Mesothelial cell of epicardium (in vitro differentiated cells): ENCODE measurements at regions not wholly inside any gene's neighbourhood (a gene's known extent, or its start where the extent isn't known, plus 50 kb on each side); places are given as distances from the start of the nearest gene placed in this dataset.

ENCODE experiments used
- DNase-seq, 2 experiments: peaks; one replicate each; pipeline ENCODE4 v3.0.0; 2021; ENCODE audit warnings: low spot score in 2 of 2; ENCODE audit not compliant: unreplicated experiment in 2 of 2
- H3K27ac Mint-ChIP-seq: 2 replicates; pipeline ENCODE4 v1.8.0; 2021; ENCODE audit warnings: mixed read lengths
- H3K27me3 Mint-ChIP-seq: 2 replicates; pipeline ENCODE4 v1.8.0; 2021; ENCODE audit warnings: low read depth, mixed read lengths
- H3K36me3 Mint-ChIP-seq: 2 replicates; pipeline ENCODE4 v1.8.0; 2021; ENCODE audit warnings: mixed read lengths
- H3K4me1 Mint-ChIP-seq: 2 replicates; pipeline ENCODE4 v1.8.0; 2021; ENCODE audit warnings: mixed read lengths
- H3K4me3 Mint-ChIP-seq: 2 replicates; pipeline ENCODE4 v1.8.0; 2021; ENCODE audit warnings: mild to moderate bottlenecking, moderate library complexity, mixed read lengths
- H3K9me3 Mint-ChIP-seq: 2 replicates; pipeline ENCODE4 v1.8.0; 2021; ENCODE audit warnings: mixed read lengths
- TF ChIP-seq, protein P1 (sequence below): fragments of 200-600 bp; sonication (generic); IDR thresholded peaks from one replicate; pipeline ENCODE4 v1.5.0; 2021; ENCODE audit warnings: antibody characterized with exemption; ENCODE audit not compliant: unreplicated experiment

DNA sequence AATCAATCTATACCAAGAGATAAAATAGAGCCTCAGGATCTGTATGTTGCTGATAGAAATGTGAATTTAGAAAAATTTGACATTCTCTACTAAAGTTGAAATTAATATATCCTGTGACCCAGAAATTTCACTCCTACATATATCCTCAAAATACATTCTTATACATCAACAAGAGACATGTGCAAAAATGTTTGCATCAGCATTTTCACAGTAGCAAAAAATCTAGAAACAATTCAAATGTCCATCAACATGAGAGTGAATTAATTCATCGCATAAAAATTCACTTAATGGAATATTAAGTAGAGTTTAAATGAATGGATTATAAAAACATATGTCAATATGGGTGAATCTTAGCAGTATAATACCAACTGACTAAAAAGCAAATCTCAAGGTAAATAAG, 80.8 kb downstream of the GPR65 start:
- Mint-ChIP-seq H3K9me3 (no peaks in the 10 kb centered on the region), H3K27me3 (peaks cover 28% of the 10 kb centered on the region), H3K27ac (no peak overlapping the region), H3K4me1 (no peaks in the 10 kb centered on the region), H3K36me3 (no peaks in the 10 kb centered on the region), H3K4me3 (no peak overlapping the region)
- TF ChIP-seq, protein P1, sequence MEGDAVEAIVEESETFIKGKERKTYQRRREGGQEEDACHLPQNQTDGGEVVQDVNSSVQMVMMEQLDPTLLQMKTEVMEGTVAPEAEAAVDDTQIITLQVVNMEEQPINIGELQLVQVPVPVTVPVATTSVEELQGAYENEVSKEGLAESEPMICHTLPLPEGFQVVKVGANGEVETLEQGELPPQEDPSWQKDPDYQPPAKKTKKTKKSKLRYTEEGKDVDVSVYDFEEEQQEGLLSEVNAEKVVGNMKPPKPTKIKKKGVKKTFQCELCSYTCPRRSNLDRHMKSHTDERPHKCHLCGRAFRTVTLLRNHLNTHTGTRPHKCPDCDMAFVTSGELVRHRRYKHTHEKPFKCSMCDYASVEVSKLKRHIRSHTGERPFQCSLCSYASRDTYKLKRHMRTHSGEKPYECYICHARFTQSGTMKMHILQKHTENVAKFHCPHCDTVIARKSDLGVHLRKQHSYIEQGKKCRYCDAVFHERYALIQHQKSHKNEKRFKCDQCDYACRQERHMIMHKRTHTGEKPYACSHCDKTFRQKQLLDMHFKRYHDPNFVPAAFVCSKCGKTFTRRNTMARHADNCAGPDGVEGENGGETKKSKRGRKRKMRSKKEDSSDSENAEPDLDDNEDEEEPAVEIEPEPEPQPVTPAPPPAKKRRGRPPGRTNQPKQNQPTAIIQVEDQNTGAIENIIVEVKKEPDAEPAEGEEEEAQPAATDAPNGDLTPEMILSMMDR, result no peak
- no peak for DNase-seq

DNA sequence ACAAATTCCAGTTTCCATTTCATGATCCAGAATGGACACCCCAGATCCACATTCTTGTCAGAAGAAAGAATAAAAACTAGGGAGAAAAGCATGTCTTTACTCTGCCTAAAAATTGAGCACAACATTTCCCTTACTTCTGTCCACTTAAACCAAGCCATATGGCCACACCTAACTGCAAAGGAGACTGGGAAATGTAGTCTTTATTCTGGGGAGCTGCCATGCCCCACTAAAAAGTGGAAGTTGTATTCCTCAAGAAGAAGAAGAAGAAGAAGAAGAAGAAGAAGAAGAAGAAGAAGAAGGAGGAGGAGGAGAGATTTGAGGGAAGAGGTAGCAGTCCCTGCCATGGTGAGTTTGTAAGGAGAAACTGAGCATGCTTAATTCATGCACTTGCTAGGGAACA, 84.5 kb downstream of the GPR65 start:
- Mint-ChIP-seq H3K9me3 (no peaks in the 10 kb centered on the region), H3K36me3 (no peaks in the 10 kb centered on the region), H3K4me1 (no peaks in the 10 kb centered on the region), H3K27me3 (peaks cover 26% of the 10 kb centered on the region), H3K4me3 (no peak overlapping the region), H3K27ac (no peak overlapping the region)
- TF ChIP-seq, protein P1, result no peak
- no peak for DNase-seq

DNA sequence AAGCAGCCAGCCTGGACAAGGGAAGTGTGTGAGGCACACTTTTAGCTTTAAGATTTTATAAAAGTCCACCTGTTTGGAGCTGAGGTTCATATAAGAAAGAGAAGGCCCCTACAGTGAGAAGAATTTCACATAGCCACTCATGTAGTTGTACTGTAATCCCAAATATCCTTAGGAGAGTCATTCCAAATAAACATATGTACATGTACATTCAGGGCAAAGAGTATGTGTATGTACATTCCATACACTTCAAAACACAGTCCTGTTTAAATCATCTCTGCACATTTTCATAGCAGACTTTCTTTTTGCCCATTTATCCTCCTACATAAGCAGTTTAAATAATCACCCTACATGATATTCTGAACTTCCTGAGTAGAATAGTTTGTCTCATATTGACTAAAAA, 87.6 kb downstream of the GPR65 start:
- TF ChIP-seq, protein P1, result no peak
- Mint-ChIP-seq H3K27me3 (peaks cover 13% of the 10 kb centered on the region), H3K27ac (no peak overlapping the region), H3K36me3 (no peaks in the 10 kb centered on the region), H3K4me3 (no peak overlapping the region), H3K9me3 (no peaks in the 10 kb centered on the region), H3K4me1 (no peaks in the 10 kb centered on the region)
- no peak for DNase-seq

DNA sequence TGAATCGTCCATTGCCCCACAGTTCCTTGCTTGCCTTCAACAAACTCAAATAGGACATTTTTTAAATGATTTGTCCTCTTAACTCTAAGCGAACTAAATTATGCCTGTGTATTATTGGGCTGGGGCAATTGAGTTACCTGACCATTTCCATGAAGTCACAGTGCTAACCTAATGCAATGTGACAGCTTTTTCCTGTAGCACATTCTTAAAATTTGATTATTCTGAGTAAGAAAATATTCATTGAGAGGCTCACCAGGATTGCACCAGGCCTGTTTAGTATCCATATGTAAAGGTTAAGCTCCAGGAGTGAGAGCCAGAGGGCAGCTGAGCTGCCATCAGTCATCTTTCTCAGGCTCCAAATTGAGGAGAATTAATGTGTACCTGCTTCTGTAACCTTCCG, 90.9 kb downstream of the GPR65 start:
- no peaks in the 10 kb centered on the region for H3K36me3 Mint-ChIP-seq
- TF ChIP-seq, protein P1, result no peak
- no peak overlapping the region for H3K4me3 Mint-ChIP-seq
- H3K9me3 Mint-ChIP-seq, result no peaks in the 10 kb centered on the region
- no peaks in the 10 kb centered on the region for H3K4me1 Mint-ChIP-seq
- peaks cover 3% of the 10 kb centered on the region for H3K27me3 Mint-ChIP-seq
- DNase-seq, result no peak
- H3K27ac Mint-ChIP-seq, result no peak overlapping the region

DNA sequence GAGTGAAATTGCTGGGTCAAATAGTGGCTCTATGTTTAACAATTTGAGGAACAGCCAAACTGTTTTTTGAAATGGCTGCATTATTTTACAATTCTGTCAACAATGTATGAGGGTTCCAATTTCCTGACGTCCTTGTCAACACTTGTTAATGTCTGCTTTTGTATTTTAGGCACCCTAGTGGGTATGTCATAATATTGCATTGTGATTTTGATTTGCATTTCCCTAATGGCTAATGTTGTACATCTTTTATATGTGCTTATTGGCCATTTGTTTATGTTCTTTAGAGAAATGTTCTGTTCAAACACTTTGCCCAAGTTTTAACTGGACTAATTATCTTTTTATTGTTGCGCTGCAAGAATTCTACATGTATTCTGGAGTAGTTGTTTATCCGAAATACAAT, 93.2 kb downstream of the GPR65 start:
- TF ChIP-seq, protein P1, result no peak
- Mint-ChIP-seq H3K36me3 (no peaks in the 10 kb centered on the region), H3K27ac (no peak overlapping the region), H3K27me3 (no peaks in the 10 kb centered on the region), H3K9me3 (peaks cover 5% of the 10 kb centered on the region), H3K4me1 (no peaks in the 10 kb centered on the region), H3K4me3 (no peak overlapping the region)
- DNase-seq, result no peak

DNA sequence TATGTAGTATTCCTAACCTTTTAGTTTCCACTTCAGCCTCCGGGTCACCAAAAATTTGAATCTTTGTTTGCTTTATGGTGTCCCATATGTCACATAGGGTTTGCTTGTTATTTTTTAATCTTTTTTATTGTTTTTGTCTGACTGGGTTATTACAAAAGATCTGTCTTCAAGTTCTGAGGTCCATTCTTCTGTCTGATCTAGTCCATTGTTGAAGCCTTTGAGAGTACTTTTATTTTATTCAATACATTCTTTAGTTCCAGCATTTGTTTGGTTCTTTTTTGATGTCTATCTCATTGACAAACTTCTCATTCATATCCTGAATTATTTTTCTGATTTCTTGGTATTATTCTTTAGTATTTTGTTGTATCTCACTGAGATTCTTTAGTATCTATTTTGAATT, 99.8 kb downstream of the GPR65 start:
- H3K9me3 Mint-ChIP-seq, result peaks cover 15% of the 10 kb centered on the region
- no peak overlapping the region for H3K27ac Mint-ChIP-seq
- no peaks in the 10 kb centered on the region for H3K27me3 Mint-ChIP-seq
- no peaks in the 10 kb centered on the region for H3K4me1 Mint-ChIP-seq
- TF ChIP-seq, protein P1, result no peak
- no peak overlapping the region for H3K4me3 Mint-ChIP-seq
- no peak for DNase-seq
- H3K36me3 Mint-ChIP-seq, result no peaks in the 10 kb centered on the region
